ENCODE measurements at regions not wholly inside any gene's neighbourhood (a gene's known extent, or its start where the extent isn't known, plus 50 kb on each side); places are given as distances from the start of the nearest gene placed in this dataset.

DNA sequence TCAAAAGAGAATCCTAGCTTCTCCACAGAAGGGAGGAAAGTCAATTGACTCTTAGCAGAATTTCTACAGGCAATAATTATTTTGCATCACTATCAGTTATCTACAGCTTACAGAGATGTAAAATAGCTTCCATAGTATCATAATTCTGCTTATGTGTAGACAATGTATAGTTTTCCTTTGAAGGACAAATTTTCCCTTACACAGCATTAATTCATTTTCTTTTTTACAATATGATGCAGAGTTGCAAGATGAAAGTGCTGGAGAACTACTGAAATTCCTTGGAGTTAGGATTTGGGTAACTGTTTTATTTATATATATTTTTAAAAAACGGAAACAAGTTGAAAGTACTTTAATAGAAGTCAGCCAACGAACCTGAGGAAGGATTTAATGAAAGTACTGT is 111.0 kb upstream of the CPHXL start:
- TF ChIP-seq, protein P1, sequence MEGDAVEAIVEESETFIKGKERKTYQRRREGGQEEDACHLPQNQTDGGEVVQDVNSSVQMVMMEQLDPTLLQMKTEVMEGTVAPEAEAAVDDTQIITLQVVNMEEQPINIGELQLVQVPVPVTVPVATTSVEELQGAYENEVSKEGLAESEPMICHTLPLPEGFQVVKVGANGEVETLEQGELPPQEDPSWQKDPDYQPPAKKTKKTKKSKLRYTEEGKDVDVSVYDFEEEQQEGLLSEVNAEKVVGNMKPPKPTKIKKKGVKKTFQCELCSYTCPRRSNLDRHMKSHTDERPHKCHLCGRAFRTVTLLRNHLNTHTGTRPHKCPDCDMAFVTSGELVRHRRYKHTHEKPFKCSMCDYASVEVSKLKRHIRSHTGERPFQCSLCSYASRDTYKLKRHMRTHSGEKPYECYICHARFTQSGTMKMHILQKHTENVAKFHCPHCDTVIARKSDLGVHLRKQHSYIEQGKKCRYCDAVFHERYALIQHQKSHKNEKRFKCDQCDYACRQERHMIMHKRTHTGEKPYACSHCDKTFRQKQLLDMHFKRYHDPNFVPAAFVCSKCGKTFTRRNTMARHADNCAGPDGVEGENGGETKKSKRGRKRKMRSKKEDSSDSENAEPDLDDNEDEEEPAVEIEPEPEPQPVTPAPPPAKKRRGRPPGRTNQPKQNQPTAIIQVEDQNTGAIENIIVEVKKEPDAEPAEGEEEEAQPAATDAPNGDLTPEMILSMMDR (IDR thresholded peaks at IDR 0.05; ENCODE audit: low read depth, low read length, missing control alignments) = no peak

DNA sequence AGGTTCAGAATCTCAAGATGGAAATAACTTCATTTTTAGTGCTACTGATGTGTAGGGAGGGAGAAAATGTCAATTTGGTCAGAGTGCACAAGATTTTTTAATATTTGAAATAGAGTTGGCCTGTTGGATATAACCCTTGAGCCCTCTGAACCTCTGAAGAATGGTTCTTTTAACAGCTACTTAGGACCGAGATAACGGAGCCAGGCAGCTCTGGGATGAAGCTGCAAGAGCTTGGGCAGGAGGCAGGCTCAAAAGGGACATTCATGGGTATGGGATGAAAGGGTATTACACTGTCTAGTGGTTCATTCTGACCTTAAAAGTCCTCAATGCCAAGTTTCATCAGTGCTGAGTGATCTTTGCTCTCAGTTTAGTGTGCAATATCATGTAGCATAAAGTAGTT is 111.4 kb upstream of the CPHXL start:
- DNase-seq (ENCODE audit: low read depth) = no peak
- H3K4me3 ChIP-seq (ENCODE audit: low read depth, low read length) = no peak overlapping the region
- TF ChIP-seq, protein P1 (IDR thresholded peaks at IDR 0.05; ENCODE audit: low read depth, low read length, missing control alignments) = no peak

More for the DNA sequence above, 111.0 kb upstream of the CPHXL start:
- H3K4me3 ChIP-seq (ENCODE audit: low read depth, low read length) = no peak overlapping the region
- DNase-seq (ENCODE audit: low read depth) = no peak

DNA sequence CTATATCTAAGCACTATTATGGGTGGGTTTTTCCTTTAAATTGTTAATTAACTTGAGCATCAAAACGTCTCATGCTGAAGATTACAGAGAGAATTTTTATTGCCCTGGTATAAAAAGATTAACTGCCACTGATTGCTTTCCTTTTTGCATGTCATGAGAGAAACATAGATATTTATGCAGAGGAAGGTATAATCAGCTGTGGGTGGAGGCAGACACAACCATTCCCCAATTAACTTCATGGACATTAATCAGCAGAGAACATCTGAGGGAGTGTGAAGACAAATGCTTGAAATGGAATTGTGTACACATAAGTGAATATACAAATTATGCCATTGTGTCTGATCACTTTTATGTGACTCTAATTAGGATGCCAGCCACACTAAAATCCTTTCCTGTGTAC is 115.2 kb upstream of the CPHXL start:
- DNase-seq (ENCODE audit: low read depth) = no peak

DNA sequence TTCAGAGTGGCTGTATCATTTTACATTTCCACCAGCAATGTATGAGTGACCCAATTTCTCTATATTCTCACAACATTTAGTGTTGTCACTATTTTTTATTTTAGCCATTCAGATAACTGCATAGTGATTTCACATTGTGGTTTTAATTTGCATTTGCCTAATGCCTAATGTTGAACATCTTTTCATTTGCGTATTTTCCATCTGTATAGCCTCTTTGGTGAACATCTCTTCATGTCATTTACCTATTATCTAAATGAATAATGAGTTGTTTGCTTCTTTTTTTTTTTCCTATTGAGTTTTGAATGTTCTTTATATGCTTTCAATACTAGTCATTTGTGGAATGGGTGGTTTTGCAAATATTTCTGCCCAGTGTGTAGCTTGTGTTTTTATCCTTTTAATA is 120.9 kb upstream of the CPHXL start:
- no peak overlapping the region for H3K4me3 ChIP-seq (ENCODE audit: low read depth, low read length)
- TF ChIP-seq, protein P1 (IDR thresholded peaks at IDR 0.05; ENCODE audit: low read depth, low read length, missing control alignments) = no peak
- no peak for DNase-seq (ENCODE audit: low read depth)

More for the DNA sequence above, 115.2 kb upstream of the CPHXL start:
- no peak overlapping the region for H3K4me3 ChIP-seq (ENCODE audit: low read depth, low read length)
- TF ChIP-seq, protein P1 (IDR thresholded peaks at IDR 0.05; ENCODE audit: low read depth, low read length, missing control alignments) = no peak

DNA sequence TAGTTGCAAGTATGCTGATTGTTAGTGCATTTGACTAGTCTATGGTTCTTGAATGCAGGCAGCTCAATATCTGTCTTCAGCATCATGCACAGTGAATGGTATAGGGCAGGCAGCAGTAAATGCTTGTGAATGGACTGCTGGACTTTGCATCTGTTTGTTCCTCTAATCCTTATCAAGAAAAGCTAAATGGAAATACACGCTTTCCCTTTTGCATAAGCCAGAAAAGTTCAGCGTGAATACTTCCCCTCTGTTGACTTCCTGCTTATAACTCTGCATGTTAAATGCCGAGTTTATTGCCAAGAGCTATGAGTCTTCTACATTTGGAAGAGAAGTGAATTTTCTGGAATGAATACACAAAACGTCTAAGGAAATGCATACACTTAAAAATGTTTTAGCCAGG is 127.9 kb upstream of the CPHXL start:
- TF ChIP-seq, protein P1 (IDR thresholded peaks at IDR 0.05; ENCODE audit: low read depth, low read length, missing control alignments) = no peak
- H3K4me3 ChIP-seq (ENCODE audit: low read depth, low read length) = no peak overlapping the region
- DNase-seq (ENCODE audit: low read depth) = no peak

DNA sequence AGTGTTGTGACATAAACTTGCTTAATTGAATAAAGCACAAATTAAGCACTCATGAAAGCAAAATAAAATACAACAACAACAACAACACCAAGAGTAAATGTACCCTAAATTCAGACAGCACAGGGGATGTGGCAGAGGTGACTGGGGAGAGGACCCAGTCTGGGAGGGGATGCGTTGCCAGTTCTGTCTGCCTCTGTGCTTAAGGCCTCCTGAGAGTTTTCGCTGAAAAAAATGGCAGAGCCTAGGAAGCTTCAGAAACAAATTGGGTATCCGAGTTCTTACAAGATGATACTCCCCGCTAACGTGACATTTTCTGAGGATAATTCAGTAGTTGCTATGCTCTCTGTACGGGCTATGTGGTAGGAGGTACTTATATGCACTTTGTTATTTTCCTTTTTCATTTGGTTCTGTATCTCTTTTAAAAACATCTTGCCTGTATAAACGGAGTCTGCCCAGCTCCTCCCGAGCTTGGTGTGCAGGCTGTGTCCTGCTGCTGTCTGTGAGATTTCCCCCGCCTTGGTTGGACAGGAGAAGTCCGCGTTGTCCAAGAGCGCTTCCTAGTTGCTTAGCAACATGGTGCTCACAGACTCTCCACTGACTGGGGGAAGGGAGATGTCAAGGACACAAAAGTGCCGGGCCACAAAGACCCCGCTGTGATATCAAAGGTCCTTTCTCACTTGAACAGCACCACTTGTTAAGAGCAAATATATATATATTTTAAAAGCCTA is 134.2 kb upstream of the CPHXL start:
- H3K4me3 ChIP-seq (ENCODE audit: low read depth, low read length) = no peak overlapping the region
- DNase-seq (ENCODE audit: low read depth) = no peak
- TF ChIP-seq, protein P1 (IDR thresholded peaks at IDR 0.05; ENCODE audit: low read depth, low read length, missing control alignments) = no peak

All from GM12864 (cell line).